Upper lobe of left lung (tissue), 4 donors: ENCODE measurements at regions not wholly inside any gene's neighbourhood (a gene's known extent, or its start where the extent isn't known, plus 50 kb on each side); places are given as distances from the start of the nearest gene placed in this dataset.

Source experiments
- EP300 ChIP-seq, 4 donors: sonication (generic); formaldehyde crosslinking; IDR thresholded peaks; one replicate each; pipeline ENCODE4 v1.5.1; 2017; ENCODE audit warnings: antibody characterized with exemption in 4 of 4, control low read depth in 2 of 4
- POLR2A ChIP-seq, 4 donors: fragments of 450-650 bp; IDR thresholded peaks; one replicate each; pipeline ENCODE4 v1.5.1; 2016 to 2017; ENCODE audit warnings: antibody characterized with exemption in 4 of 4, mild to moderate bottlenecking in 2 of 4
- POLR2AphosphoS5 ChIP-seq, 2 donors: sonication (generic); formaldehyde crosslinking; IDR thresholded peaks; one replicate each; pipeline ENCODE4 v1.5.1; 2017; ENCODE audit warnings: antibody characterized with exemption in 2 of 2
- TF ChIP-seq, protein P1 (sequence below), 6 experiments: fragments of 450-650 bp in 4 of 6; fragments of 200-600 bp in 2 of 6; sonication (generic) in 2 of 6; IDR thresholded peaks; one replicate each; pipeline ENCODE4 v1.5.1; 2016 to 2019; ENCODE audit warnings: antibody characterized with exemption in 6 of 6

GRCh38 chrX:75648803-75649588 lies 126.2 kb upstream of the ZDHHC15 start:
- TF ChIP-seq, protein P1, sequence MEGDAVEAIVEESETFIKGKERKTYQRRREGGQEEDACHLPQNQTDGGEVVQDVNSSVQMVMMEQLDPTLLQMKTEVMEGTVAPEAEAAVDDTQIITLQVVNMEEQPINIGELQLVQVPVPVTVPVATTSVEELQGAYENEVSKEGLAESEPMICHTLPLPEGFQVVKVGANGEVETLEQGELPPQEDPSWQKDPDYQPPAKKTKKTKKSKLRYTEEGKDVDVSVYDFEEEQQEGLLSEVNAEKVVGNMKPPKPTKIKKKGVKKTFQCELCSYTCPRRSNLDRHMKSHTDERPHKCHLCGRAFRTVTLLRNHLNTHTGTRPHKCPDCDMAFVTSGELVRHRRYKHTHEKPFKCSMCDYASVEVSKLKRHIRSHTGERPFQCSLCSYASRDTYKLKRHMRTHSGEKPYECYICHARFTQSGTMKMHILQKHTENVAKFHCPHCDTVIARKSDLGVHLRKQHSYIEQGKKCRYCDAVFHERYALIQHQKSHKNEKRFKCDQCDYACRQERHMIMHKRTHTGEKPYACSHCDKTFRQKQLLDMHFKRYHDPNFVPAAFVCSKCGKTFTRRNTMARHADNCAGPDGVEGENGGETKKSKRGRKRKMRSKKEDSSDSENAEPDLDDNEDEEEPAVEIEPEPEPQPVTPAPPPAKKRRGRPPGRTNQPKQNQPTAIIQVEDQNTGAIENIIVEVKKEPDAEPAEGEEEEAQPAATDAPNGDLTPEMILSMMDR (IDR thresholded peaks at IDR 0.05): no peak
- no peak for TF ChIP-seq EP300 (IDR thresholded peaks at IDR 0.05)
- TF ChIP-seq POLR2AphosphoS5 (IDR thresholded peaks at IDR 0.05): no peak
- TF ChIP-seq POLR2A (IDR thresholded peaks at IDR 0.05): no peak
